GM19240 (cell line): ENCODE measurements at regions not wholly inside any gene's neighbourhood (a gene's known extent, or its start where the extent isn't known, plus 50 kb on each side); places are given as distances from the start of the nearest gene placed in this dataset.
"Not testable (repeated sequence)": the region's sequence is repeated elsewhere in the genome, so short reads cannot be mapped to it uniquely, and the experiment has no call there.

ENCODE experiments used
- DNase-seq: peaks from one replicate; pipeline ENCODE4 v3.0.0; 2011; ENCODE audit warnings: low spot score; ENCODE audit not compliant: insufficient read length

GRCh38 chr20:22949331-22950109 lies 85.6 kb upstream of the SSTR4 start:
- DNase-seq = no peak

GRCh38 chr20:22951966-22952365 lies 83.1 kb upstream of the SSTR4 start:
- DNase-seq = no peak

GRCh38 chr20:22954661-22955060 lies 80.5 kb upstream of the SSTR4 start:
- DNase-seq = no peak

GRCh38 chr20:22958390-22958789 lies 76.7 kb upstream of the SSTR4 start:
- DNase-seq = no peak

- DNase-seq = no peak
Measured at GRCh38 chr20:22962567-22963439, 72.3 kb upstream of the SSTR4 start.

- no peak for DNase-seq
Measured at GRCh38 chr20:22963581-22963980, 71.5 kb upstream of the SSTR4 start.

- DNase-seq = no peak
Measured at GRCh38 chr20:22966787-22967464, 68.2 kb upstream of the SSTR4 start.

GRCh38 chr20:22967706-22968105 lies 67.4 kb upstream of the SSTR4 start:
- DNase-seq = not testable (repeated sequence)

GRCh38 chr20:22969031-22969430 lies 66.1 kb upstream of the SSTR4 start:
- not testable (repeated sequence) for DNase-seq

- not testable (repeated sequence) for DNase-seq
Measured at GRCh38 chr20:22971077-22971476, 64.0 kb upstream of the SSTR4 start.

GRCh38 chr20:22974354-22974753 lies 60.8 kb upstream of the SSTR4 start:
- DNase-seq = no peak

- DNase-seq = no peak
Measured at GRCh38 chr20:22977047-22977785, 57.9 kb upstream of the SSTR4 start.

GRCh38 chr20:22984008-22984407 lies 51.1 kb upstream of the SSTR4 start:
- DNase-seq = no peak

- no peak for DNase-seq
Measured at GRCh38 chr20:22984606-22985005, 50.5 kb upstream of the SSTR4 start.

GRCh38 chr20:22985239-22985778 lies 49.8 kb upstream of the SSTR4 start:
- no peak for DNase-seq
